ENCODE measurements at regions not wholly inside any gene's neighbourhood (a gene's known extent, or its start where the extent isn't known, plus 50 kb on each side); places are given as distances from the start of the nearest gene placed in this dataset.

DNA sequence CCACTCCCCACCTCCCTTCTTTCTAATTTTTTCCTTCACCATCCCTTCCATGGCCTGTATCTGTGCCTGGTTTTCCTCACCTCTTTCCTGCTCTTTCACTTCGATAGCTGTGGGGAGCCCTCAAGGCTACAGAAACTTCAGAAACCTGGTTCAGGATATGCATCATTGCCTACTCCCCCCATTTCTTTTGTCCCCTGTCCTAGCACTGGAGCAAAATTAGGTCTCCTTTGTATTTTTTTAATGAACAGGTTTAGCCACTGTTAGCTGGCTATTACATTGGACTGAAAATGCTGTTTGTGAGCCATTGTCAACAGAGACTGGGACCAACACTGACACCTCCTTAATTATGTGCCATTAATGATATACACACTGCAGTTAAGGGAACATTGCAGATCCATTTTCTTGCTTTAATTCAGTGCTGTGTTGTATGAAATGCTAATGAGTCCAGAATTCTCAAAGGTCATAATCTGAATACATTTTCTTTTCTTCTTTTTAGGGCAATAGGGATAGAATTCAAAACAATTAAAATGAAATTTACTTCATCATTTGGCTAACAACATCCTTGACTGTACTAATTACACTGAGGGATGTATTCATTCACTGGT is 138.6 kb downstream of the PDCD6IP start:
- dilution Hi-C loops (cut with MboI; ENCODE audit: extremely low pct_ligation_motif_present, low sequenced_read_pairs): no loop called here

DNA sequence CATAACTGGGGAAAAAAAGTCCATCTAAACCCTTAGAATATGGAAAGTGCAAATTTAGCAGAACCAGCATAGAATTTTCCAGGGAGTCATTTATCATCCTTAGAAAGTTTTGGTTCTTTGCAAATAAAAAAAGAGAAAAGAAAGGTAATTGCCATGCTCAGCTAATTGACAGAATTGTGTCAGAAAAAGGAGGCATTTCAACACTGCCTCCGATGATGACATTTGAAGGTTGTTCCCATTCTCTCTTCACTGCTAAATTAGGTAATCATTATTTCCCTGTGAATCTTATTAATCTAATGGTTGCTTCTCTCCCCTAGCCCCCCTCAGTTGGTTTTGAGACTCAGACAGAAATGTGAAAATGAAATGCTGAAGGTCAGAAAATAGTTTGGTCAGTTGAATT is 139.2 kb downstream of the PDCD6IP start:
- Histone ChIP-seq H3K9ac (ENCODE audit: control insufficient read depth, extremely low read depth, insufficient read depth, low read length) (no peak overlapping the region), H3K79me2 (ENCODE audit: control insufficient read depth, insufficient read depth, low read length) (no peaks in the 10 kb centered on the region), H3K4me3 (ENCODE audit: control insufficient read depth in 2 of 3, extremely low read depth in 1 of 3, insufficient read depth in 2 of 3, low read depth in 1 of 3, low read length in 3 of 3) (no peak overlapping the region), H4K20me1 (ENCODE audit: control insufficient read depth, extremely low read depth, insufficient read depth, low read length) (no peaks in the 10 kb centered on the region), H3K4me1 (ENCODE audit: control insufficient read depth, extremely low read depth, insufficient read depth, low read length) (peaks cover 25% of the 10 kb centered on the region), H3K36me3 (ENCODE audit: control insufficient read depth in 2 of 2, extremely low read depth in 1 of 2, insufficient read depth in 2 of 2, low read length in 2 of 2) (no peaks in the 10 kb centered on the region), H3K4me2 (ENCODE audit: control insufficient read depth, extremely low read depth, insufficient read depth, low read depth, low read length) (no peak overlapping the region), H3K9me3 (ENCODE audit: control insufficient read depth, low read depth, low read length) (no peaks in the 10 kb centered on the region), H3K9me1 (ENCODE audit: control insufficient read depth, extremely low read depth, insufficient read depth, low read length) (no peaks in the 10 kb centered on the region), H3K27ac (ENCODE audit: control insufficient read depth, insufficient read depth, low read length) (no peak overlapping the region), H3K27me3 (ENCODE audit: control insufficient read depth, extremely low read depth, insufficient read depth, low read length) (no peaks in the 10 kb centered on the region), H2AFZ (ENCODE audit: control insufficient read depth, low read length) (no peak overlapping the region)
- dilution Hi-C loops (cut with MboI; ENCODE audit: extremely low pct_ligation_motif_present, low sequenced_read_pairs): no loop called here
- FAIRE-seq: no peak
- no peak for TF ChIP-seq EZH2 (IDR thresholded peaks at IDR 0.05; ENCODE audit: low read length)
- TF ChIP-seq, protein P1, sequence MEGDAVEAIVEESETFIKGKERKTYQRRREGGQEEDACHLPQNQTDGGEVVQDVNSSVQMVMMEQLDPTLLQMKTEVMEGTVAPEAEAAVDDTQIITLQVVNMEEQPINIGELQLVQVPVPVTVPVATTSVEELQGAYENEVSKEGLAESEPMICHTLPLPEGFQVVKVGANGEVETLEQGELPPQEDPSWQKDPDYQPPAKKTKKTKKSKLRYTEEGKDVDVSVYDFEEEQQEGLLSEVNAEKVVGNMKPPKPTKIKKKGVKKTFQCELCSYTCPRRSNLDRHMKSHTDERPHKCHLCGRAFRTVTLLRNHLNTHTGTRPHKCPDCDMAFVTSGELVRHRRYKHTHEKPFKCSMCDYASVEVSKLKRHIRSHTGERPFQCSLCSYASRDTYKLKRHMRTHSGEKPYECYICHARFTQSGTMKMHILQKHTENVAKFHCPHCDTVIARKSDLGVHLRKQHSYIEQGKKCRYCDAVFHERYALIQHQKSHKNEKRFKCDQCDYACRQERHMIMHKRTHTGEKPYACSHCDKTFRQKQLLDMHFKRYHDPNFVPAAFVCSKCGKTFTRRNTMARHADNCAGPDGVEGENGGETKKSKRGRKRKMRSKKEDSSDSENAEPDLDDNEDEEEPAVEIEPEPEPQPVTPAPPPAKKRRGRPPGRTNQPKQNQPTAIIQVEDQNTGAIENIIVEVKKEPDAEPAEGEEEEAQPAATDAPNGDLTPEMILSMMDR (optimal IDR thresholded peaks at IDR 0.05 in 1 of 3, IDR thresholded peaks at IDR 0.05 in 1 of 3, conservative IDR thresholded peaks at IDR 0.05 in 1 of 3; ENCODE audit: extremely low read depth in 1 of 3, insufficient read depth in 2 of 3, low read length in 3 of 3): no peak
- no peak for DNase-seq (ENCODE audit: low read depth, low spot score)

More for the DNA sequence above, 138.6 kb downstream of the PDCD6IP start:
- Histone ChIP-seq H3K79me2 (ENCODE audit: control insufficient read depth, insufficient read depth, low read length) (no peaks in the 10 kb centered on the region), H3K9me1 (ENCODE audit: control insufficient read depth, extremely low read depth, insufficient read depth, low read length) (no peaks in the 10 kb centered on the region), H3K27ac (ENCODE audit: control insufficient read depth, insufficient read depth, low read length) (no peak overlapping the region), H3K27me3 (ENCODE audit: control insufficient read depth, extremely low read depth, insufficient read depth, low read length) (no peaks in the 10 kb centered on the region), H3K4me1 (ENCODE audit: control insufficient read depth, extremely low read depth, insufficient read depth, low read length) (peaks cover 18% of the 10 kb centered on the region), H3K36me3 (ENCODE audit: control insufficient read depth in 2 of 2, extremely low read depth in 1 of 2, insufficient read depth in 2 of 2, low read length in 2 of 2) (no peaks in the 10 kb centered on the region), H4K20me1 (ENCODE audit: control insufficient read depth, extremely low read depth, insufficient read depth, low read length) (no peaks in the 10 kb centered on the region), H3K4me3 (ENCODE audit: control insufficient read depth in 2 of 3, extremely low read depth in 1 of 3, insufficient read depth in 2 of 3, low read depth in 1 of 3, low read length in 3 of 3) (no peak overlapping the region), H3K9me3 (ENCODE audit: control insufficient read depth, low read depth, low read length) (no peaks in the 10 kb centered on the region), H3K9ac (ENCODE audit: control insufficient read depth, extremely low read depth, insufficient read depth, low read length) (no peak overlapping the region), H3K4me2 (ENCODE audit: control insufficient read depth, extremely low read depth, insufficient read depth, low read depth, low read length) (no peak overlapping the region), H2AFZ (ENCODE audit: control insufficient read depth, low read length) (no peak overlapping the region)
- no peak for TF ChIP-seq EZH2 (IDR thresholded peaks at IDR 0.05; ENCODE audit: low read length)
- TF ChIP-seq, protein P1 (optimal IDR thresholded peaks at IDR 0.05 in 1 of 3, IDR thresholded peaks at IDR 0.05 in 1 of 3, conservative IDR thresholded peaks at IDR 0.05 in 1 of 3; ENCODE audit: extremely low read depth in 1 of 3, insufficient read depth in 2 of 3, low read length in 3 of 3): no peak
- DNase-seq (ENCODE audit: low read depth, low spot score) (no peak), FAIRE-seq (no peak)

Data from keratinocyte (primary cell).